ENCODE measurements at regions not wholly inside any gene's neighbourhood (a gene's known extent, or its start where the extent isn't known, plus 50 kb on each side); places are given as distances from the start of the nearest gene placed in this dataset.

DNA sequence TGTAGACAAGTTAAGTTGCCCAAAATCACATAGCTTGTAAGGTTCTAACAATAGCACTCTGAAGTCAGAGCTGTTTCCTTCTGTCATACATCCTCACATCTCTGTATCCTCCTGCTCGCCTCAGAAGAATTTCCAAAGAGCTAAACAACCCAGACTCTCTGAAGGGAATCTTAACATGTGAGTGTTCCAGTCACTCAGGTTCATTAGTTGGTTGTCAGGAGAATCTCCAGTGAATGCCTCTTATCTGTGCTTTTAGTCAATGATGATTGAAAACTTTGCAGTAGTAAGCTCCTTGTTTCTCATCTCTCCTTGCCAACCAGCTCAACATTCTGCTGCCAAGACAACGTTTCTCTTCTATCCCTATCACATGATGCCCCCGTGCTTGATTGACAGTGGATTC lies 195.5 kb downstream of the C11orf91 start:
- POLR2A ChIA-PET (ENCODE audit: low non-redundant PET), result no interaction called here
- H3K27ac ChIP-seq, result no peak overlapping the region
- CTCF ChIA-PET, result no interaction called here
- DNase-seq (ENCODE audit: low spot score), result no peak
- TF ChIP-seq, protein P1, sequence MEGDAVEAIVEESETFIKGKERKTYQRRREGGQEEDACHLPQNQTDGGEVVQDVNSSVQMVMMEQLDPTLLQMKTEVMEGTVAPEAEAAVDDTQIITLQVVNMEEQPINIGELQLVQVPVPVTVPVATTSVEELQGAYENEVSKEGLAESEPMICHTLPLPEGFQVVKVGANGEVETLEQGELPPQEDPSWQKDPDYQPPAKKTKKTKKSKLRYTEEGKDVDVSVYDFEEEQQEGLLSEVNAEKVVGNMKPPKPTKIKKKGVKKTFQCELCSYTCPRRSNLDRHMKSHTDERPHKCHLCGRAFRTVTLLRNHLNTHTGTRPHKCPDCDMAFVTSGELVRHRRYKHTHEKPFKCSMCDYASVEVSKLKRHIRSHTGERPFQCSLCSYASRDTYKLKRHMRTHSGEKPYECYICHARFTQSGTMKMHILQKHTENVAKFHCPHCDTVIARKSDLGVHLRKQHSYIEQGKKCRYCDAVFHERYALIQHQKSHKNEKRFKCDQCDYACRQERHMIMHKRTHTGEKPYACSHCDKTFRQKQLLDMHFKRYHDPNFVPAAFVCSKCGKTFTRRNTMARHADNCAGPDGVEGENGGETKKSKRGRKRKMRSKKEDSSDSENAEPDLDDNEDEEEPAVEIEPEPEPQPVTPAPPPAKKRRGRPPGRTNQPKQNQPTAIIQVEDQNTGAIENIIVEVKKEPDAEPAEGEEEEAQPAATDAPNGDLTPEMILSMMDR (conservative IDR thresholded peaks at IDR 0.05; ENCODE audit: low read depth), result no peak

- ChIA-PET CTCF (interaction anchor here (0.7 kb wide), 1 partner anchor 289 kb away, joined by 8 read pairs; no protein-coding TSS in a partner anchor), POLR2A (ENCODE audit: low non-redundant PET) (no interaction called here)
- no peak overlapping the region for H3K27ac ChIP-seq
- TF ChIP-seq, protein P1 (conservative IDR thresholded peaks at IDR 0.05; ENCODE audit: low read depth), result no peak
- DNase-seq (ENCODE audit: low spot score), result peak; percentile 21
Measured at GRCh38 chr11:33500861-33501479, 199.7 kb downstream of the C11orf91 start.

GRCh38 chr11:33500332-33500731 lies 200.3 kb downstream of the C11orf91 start:
- ChIA-PET CTCF (no interaction called here), POLR2A (ENCODE audit: low non-redundant PET) (no interaction called here)
- no peak for DNase-seq (ENCODE audit: low spot score)
- TF ChIP-seq, protein P1 (conservative IDR thresholded peaks at IDR 0.05; ENCODE audit: low read depth), result no peak
- no peak overlapping the region for H3K27ac ChIP-seq

- no peak overlapping the region for H3K27ac ChIP-seq
- ChIA-PET CTCF (no interaction called here), POLR2A (ENCODE audit: low non-redundant PET) (no interaction called here)
- DNase-seq (ENCODE audit: low spot score), result no peak
- TF ChIP-seq, protein P1 (conservative IDR thresholded peaks at IDR 0.05; ENCODE audit: low read depth), result no peak
Measured at GRCh38 chr11:33492596-33492995, 208.0 kb downstream of the C11orf91 start.

GRCh38 chr11:33490842-33491370 lies 209.7 kb downstream of the C11orf91 start:
- no peak for DNase-seq (ENCODE audit: low spot score)

GRCh38 chr11:33488971-33489370 lies 211.7 kb downstream of the C11orf91 start:
- DNase-seq (ENCODE audit: low spot score), result no peak
- H3K27ac ChIP-seq, result no peak overlapping the region
- ChIA-PET POLR2A (ENCODE audit: low non-redundant PET) (no interaction called here), CTCF (no interaction called here)
- TF ChIP-seq, protein P1 (conservative IDR thresholded peaks at IDR 0.05; ENCODE audit: low read depth), result no peak

More at GRCh38 chr11:33490842-33491370, 209.7 kb downstream of the C11orf91 start:
- TF ChIP-seq, protein P1 (conservative IDR thresholded peaks at IDR 0.05; ENCODE audit: low read depth), result no peak
- ChIA-PET POLR2A (ENCODE audit: low non-redundant PET) (no interaction called here), CTCF (no interaction called here)
- no peak overlapping the region for H3K27ac ChIP-seq
